Pons (tissue), 1 donor: ENCODE measurements at regions not wholly inside any gene's neighbourhood (a gene's known extent, or its start where the extent isn't known, plus 50 kb on each side); places are given as distances from the start of the nearest gene placed in this dataset.
"Not testable (repeated sequence)": the region's sequence is repeated elsewhere in the genome, so short reads cannot be mapped to it uniquely, and the experiment has no call there.

ENCODE experiments used
- DNase-seq: peaks from one replicate; pipeline ENCODE4 v3.0.0-alpha.2; 2016; ENCODE audit warnings: low spot score

- no peak for DNase-seq
These were observed 54.4 kb upstream of the MSH6 start for GRCh38 chr2:47728551-47728950.

GRCh38 chr2:47727956-47728355 lies 55.0 kb upstream of the MSH6 start:
- no peak for DNase-seq

- not testable (repeated sequence) for DNase-seq
These were observed 56.0 kb upstream of the MSH6 start for GRCh38 chr2:47726978-47727377.

- DNase-seq, result no peak
These were observed 57.1 kb upstream of the MSH6 start for GRCh38 chr2:47725808-47726207.

- DNase-seq, result no peak
These were observed 58.5 kb upstream of the MSH6 start for GRCh38 chr2:47724221-47724981.

- no peak for DNase-seq
These were observed 61.6 kb upstream of the MSH6 start for GRCh38 chr2:47721296-47721695.

GRCh38 chr2:47720559-47720958 lies 62.4 kb upstream of the MSH6 start:
- DNase-seq, result peak; percentile 2

GRCh38 chr2:47720036-47720435 lies 62.9 kb upstream of the MSH6 start:
- DNase-seq, result no peak

GRCh38 chr2:47719099-47719498 lies 63.8 kb upstream of the MSH6 start:
- DNase-seq, result no peak

- DNase-seq, result not testable (repeated sequence)
These were observed 66.6 kb upstream of the MSH6 start for GRCh38 chr2:47716307-47716706.

- no peak for DNase-seq
These were observed 67.4 kb upstream of the MSH6 start for GRCh38 chr2:47715552-47715951.

GRCh38 chr2:47708801-47709499 lies 74.0 kb upstream of the MSH6 start:
- DNase-seq, result no peak

- no peak for DNase-seq
These were observed 78.7 kb upstream of the MSH6 start for GRCh38 chr2:47704287-47704686.

- no peak for DNase-seq
These were observed 83.3 kb upstream of the MSH6 start for GRCh38 chr2:47699533-47700215.

- DNase-seq, result not testable (repeated sequence)
These were observed 84.4 kb upstream of the MSH6 start for GRCh38 chr2:47698436-47698972.

- DNase-seq, result not testable (repeated sequence)
These were observed 85.1 kb upstream of the MSH6 start for GRCh38 chr2:47697681-47698435.

GRCh38 chr2:47697000-47697601 lies 85.8 kb upstream of the MSH6 start:
- no peak for DNase-seq

GRCh38 chr2:47696478-47696831 lies 86.5 kb upstream of the MSH6 start:
- DNase-seq, result no peak

- no peak for DNase-seq
These were observed 87.0 kb upstream of the MSH6 start for GRCh38 chr2:47695800-47696477.

- not testable (repeated sequence) for DNase-seq
These were observed 88.5 kb upstream of the MSH6 start for GRCh38 chr2:47694451-47694850.

GRCh38 chr2:47690706-47691325 lies 92.1 kb upstream of the MSH6 start:
- DNase-seq, result not testable (repeated sequence)
